Erythroblast (primary cell): ENCODE measurements at regions not wholly inside any gene's neighbourhood (a gene's known extent, or its start where the extent isn't known, plus 50 kb on each side); places are given as distances from the start of the nearest gene placed in this dataset.

Experiments
- GATA1 ChIP-seq: IDR thresholded peaks from 2 replicates; pipeline ENCODE4 v1.6.1; 2011; ENCODE audit warnings: low read depth, mild to moderate bottlenecking, control low read depth, low read length, moderate library complexity
- POLR2A ChIP-seq: IDR thresholded peaks from 2 replicates; pipeline ENCODE4 v1.6.1; 2011; ENCODE audit warnings: mild to moderate bottlenecking, low read length

GRCh38 chr5:4245076-4245475 is 649.4 kb downstream of the IRX1 start:
- no peak for TF ChIP-seq POLR2A
- no peak for TF ChIP-seq GATA1
